Breast epithelium (tissue), 4 donors: ENCODE measurements at regions not wholly inside any gene's neighbourhood (a gene's known extent, or its start where the extent isn't known, plus 50 kb on each side); places are given as distances from the start of the nearest gene placed in this dataset.

Experiments
- DNase-seq, 2 donors: peaks; one replicate each; pipeline ENCODE4 v3.0.0-alpha.2; 2019; ENCODE audit warnings: low spot score in 2 of 2
- H3K27ac ChIP-seq, 2 donors: fragments of 200-600 bp; sonication (generic) in 1 of 2; one replicate each; pipeline ENCODE4 v1.5.1; 2016 to 2019; ENCODE audit warnings: mild to moderate bottlenecking in 1 of 2
- H3K27me3 ChIP-seq, 2 donors: fragments of 200-600 bp; sonication (generic) in 1 of 2; one replicate each; pipeline versions ENCODE4 v1.5.1 to v1.6.0; 2017 to 2019; ENCODE audit warnings: control low read depth in 1 of 2, mild to moderate bottlenecking in 1 of 2
- H3K36me3 ChIP-seq: fragments of 200-600 bp; one replicate; pipeline ENCODE4 v1.5.1; 2019
- H3K4me1 ChIP-seq, 2 donors: fragments of 200-600 bp; sonication (generic); one replicate each; pipeline ENCODE4 v1.5.1; 2016 to 2019; ENCODE audit warnings: control low read depth in 1 of 2
- H3K4me3 ChIP-seq, 3 donors: fragments of 200-600 bp; sonication (generic); 1 replicate in 2 of 3; 2 replicates in 1 of 3; pipeline ENCODE4 v1.5.1; 2016 to 2019; ENCODE audit warnings: mild to moderate bottlenecking in 3 of 3, moderate library complexity in 2 of 3
- H3K9me3 ChIP-seq, 2 donors: fragments of 200-600 bp; sonication (generic) in 1 of 2; one replicate each; pipeline ENCODE4 v1.5.1; 2016 to 2019; ENCODE audit warnings: control low read depth in 1 of 2
- CTCF ChIP-seq, 3 donors: fragments of 450-650 bp; IDR thresholded peaks; one replicate each; pipeline ENCODE4 v1.5.1; 2016 to 2017; ENCODE audit warnings: antibody characterized with exemption in 3 of 3, mild to moderate bottlenecking in 3 of 3, moderate library complexity in 3 of 3
- POLR2A ChIP-seq: fragments of 450-650 bp; IDR thresholded peaks from one replicate; pipeline ENCODE4 v1.6.1; 2016; ENCODE audit warnings: antibody characterized with exemption, mild to moderate bottlenecking, moderate library complexity
- POLR2AphosphoS5 ChIP-seq, 3 donors: sonication (generic); formaldehyde crosslinking; IDR thresholded peaks; one replicate each; pipeline ENCODE4 v1.6.1; 2017; ENCODE audit warnings: antibody characterized with exemption in 3 of 3
- intact Hi-C: fragments of 100-400 bp; cut with DNase I; formaldehyde crosslinking; loops from one replicate; pipeline ENCODE4 v1.15.1; 2023; ENCODE audit warnings: low total_unique reads

- H3K27ac ChIP-seq: no peak overlapping the region
- peaks cover 0 to 24% of the 10 kb centered on the region in 2 donors for H3K27me3 ChIP-seq
- no peaks in the 10 kb centered on the region for H3K9me3 ChIP-seq
- DNase-seq: no peak
- no peaks in the 10 kb centered on the region for H3K4me1 ChIP-seq
- intact Hi-C loops: no loop called here
- no peak overlapping the region for H3K4me3 ChIP-seq
- H3K36me3 ChIP-seq: no peaks in the 10 kb centered on the region
- TF ChIP-seq CTCF (IDR thresholded peaks at IDR 0.05) (no peak), POLR2AphosphoS5 (IDR thresholded peaks at IDR 0.05) (no peak), POLR2A (no peak)
Measured at GRCh38 chr16:86035906-86036305, 136.9 kb downstream of the IRF8 start.

- no peak overlapping the region for H3K27ac ChIP-seq
- no peak for DNase-seq
Measured at GRCh38 chr16:86037999-86038925, 139.3 kb downstream of the IRF8 start.

GRCh38 chr16:86038926-86039310 lies 140.0 kb downstream of the IRF8 start:
- Histone ChIP-seq H3K4me3 (no peak overlapping the region), H3K9me3 (no peaks in the 10 kb centered on the region), H3K4me1 (no peaks in the 10 kb centered on the region), H3K36me3 (no peaks in the 10 kb centered on the region), H3K27ac (no peak overlapping the region), H3K27me3 (peaks cover 0 to 50% of the 10 kb centered on the region in 2 donors)
- intact Hi-C loops: no loop called here
- DNase-seq: no peak
- no peak for TF ChIP-seq POLR2A
- TF ChIP-seq POLR2AphosphoS5 (IDR thresholded peaks at IDR 0.05): no peak
- no peak for TF ChIP-seq CTCF (IDR thresholded peaks at IDR 0.05)

More at GRCh38 chr16:86037999-86038925, 139.3 kb downstream of the IRF8 start:
- Histone ChIP-seq H3K4me1 (no peaks in the 10 kb centered on the region), H3K9me3 (no peaks in the 10 kb centered on the region), H3K4me3 (no peak overlapping the region), H3K27me3 (peaks cover 0 to 43% of the 10 kb centered on the region in 2 donors), H3K36me3 (no peaks in the 10 kb centered on the region)
- no peak for TF ChIP-seq POLR2A
- no peak for TF ChIP-seq POLR2AphosphoS5 (IDR thresholded peaks at IDR 0.05)
- no peak for TF ChIP-seq CTCF (IDR thresholded peaks at IDR 0.05)
- intact Hi-C loops: no loop called here

- H3K4me1 ChIP-seq: no peaks in the 10 kb centered on the region
- H3K36me3 ChIP-seq: no peaks in the 10 kb centered on the region
- no peak overlapping the region for H3K27ac ChIP-seq
- TF ChIP-seq CTCF (IDR thresholded peaks at IDR 0.05) (no peak), POLR2A (no peak), POLR2AphosphoS5 (IDR thresholded peaks at IDR 0.05) (no peak)
- intact Hi-C loops: no loop called here
- H3K9me3 ChIP-seq: no peaks in the 10 kb centered on the region
- H3K27me3 ChIP-seq: peaks cover 0 to 56% of the 10 kb centered on the region in 2 donors
- no peak overlapping the region for H3K4me3 ChIP-seq
- DNase-seq: no peak
Measured at GRCh38 chr16:86039606-86040005, 140.6 kb downstream of the IRF8 start.

GRCh38 chr16:86040496-86040895 lies 141.5 kb downstream of the IRF8 start:
- H3K4me3 ChIP-seq: no peak overlapping the region
- H3K27ac ChIP-seq: no peak overlapping the region
- DNase-seq: no peak

More at GRCh38 chr16:86040496-86040895, 141.5 kb downstream of the IRF8 start:
- no peak for TF ChIP-seq POLR2AphosphoS5 (IDR thresholded peaks at IDR 0.05)
- no peaks in the 10 kb centered on the region for H3K4me1 ChIP-seq
- intact Hi-C loops: no loop called here
- H3K27me3 ChIP-seq: peaks cover 0 to 56% of the 10 kb centered on the region in 2 donors
- no peaks in the 10 kb centered on the region for H3K36me3 ChIP-seq
- H3K9me3 ChIP-seq: no peaks in the 10 kb centered on the region
